ENCODE measurements at regions not wholly inside any gene's neighbourhood (a gene's known extent, or its start where the extent isn't known, plus 50 kb on each side); places are given as distances from the start of the nearest gene placed in this dataset.

- TF ChIP-seq, protein P1, sequence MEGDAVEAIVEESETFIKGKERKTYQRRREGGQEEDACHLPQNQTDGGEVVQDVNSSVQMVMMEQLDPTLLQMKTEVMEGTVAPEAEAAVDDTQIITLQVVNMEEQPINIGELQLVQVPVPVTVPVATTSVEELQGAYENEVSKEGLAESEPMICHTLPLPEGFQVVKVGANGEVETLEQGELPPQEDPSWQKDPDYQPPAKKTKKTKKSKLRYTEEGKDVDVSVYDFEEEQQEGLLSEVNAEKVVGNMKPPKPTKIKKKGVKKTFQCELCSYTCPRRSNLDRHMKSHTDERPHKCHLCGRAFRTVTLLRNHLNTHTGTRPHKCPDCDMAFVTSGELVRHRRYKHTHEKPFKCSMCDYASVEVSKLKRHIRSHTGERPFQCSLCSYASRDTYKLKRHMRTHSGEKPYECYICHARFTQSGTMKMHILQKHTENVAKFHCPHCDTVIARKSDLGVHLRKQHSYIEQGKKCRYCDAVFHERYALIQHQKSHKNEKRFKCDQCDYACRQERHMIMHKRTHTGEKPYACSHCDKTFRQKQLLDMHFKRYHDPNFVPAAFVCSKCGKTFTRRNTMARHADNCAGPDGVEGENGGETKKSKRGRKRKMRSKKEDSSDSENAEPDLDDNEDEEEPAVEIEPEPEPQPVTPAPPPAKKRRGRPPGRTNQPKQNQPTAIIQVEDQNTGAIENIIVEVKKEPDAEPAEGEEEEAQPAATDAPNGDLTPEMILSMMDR (IDR thresholded peaks at IDR 0.05; ENCODE audit: low read length): no peak
- no peak for TF ChIP-seq EZH2phosphoT487 (IDR thresholded peaks at IDR 0.05; ENCODE audit: low read length)
These were observed 862.6 kb downstream of the BCL11A start for GRCh38 chr2:59690849-59691248.

Data from MM.1S (cell line).